ENCODE measurements at regions not wholly inside any gene's neighbourhood (a gene's known extent, or its start where the extent isn't known, plus 50 kb on each side); places are given as distances from the start of the nearest gene placed in this dataset.

GRCh38 chr2:14817848-14818247 lies 185.3 kb downstream of the LRATD1 start:
- no peak overlapping the region for H2AFZ ChIP-seq (ENCODE audit: low read depth, low read length)
- ChIA-PET POLR2A (interaction anchor here (0.6 kb wide), 1 partner anchor 481 kb away, joined by 3 read pairs; no protein-coding TSS in a partner anchor), CTCF (ENCODE audit: low intra/inter-chr PET ratio) (no interaction called here)
- WGBS (ENCODE audit: insufficient coverage, low coverage, missing lambda C conversion rate): 0% methylated on average over 4 of the region's 4 CpGs
- intact Hi-C loops (cut with micrococcal nuclease) (no loop called here), in situ Hi-C loops (cut with MboI) (no loop called here)
- H3K27me3 ChIP-seq (ENCODE audit: control insufficient read depth in 2 of 2, insufficient read depth in 2 of 2, low read length in 2 of 2): no peaks in the 10 kb centered on the region
- no peaks in the 10 kb centered on the region for H3K4me1 ChIP-seq (replicated peaks in 1 of 2; ENCODE audit: control insufficient read depth in 2 of 2, insufficient read depth in 2 of 2, low read length in 2 of 2)
- no peak overlapping the region for H3K9ac ChIP-seq (ENCODE audit: insufficient read depth in 1 of 2, low read depth in 2 of 2, low read length in 2 of 2)
- H3K36me3 ChIP-seq (ENCODE audit: control insufficient read depth, insufficient read depth, low read length): no peaks in the 10 kb centered on the region
- no peaks in the 10 kb centered on the region for H3K9me3 ChIP-seq (replicated peaks; ENCODE audit: control insufficient read depth, insufficient read depth, low read depth, low read length)
- FAIRE-seq: no peak
- no peak overlapping the region for H3K4me2 ChIP-seq (ENCODE audit: insufficient read depth, low read length)
- no peak for ATAC-seq
- H3K9me1 ChIP-seq (ENCODE audit: control insufficient read depth, insufficient read depth, low read length): no peaks in the 10 kb centered on the region
- no TSS peak for BruUV-seq (replicated peaks)
- no peaks in the 10 kb centered on the region for H4K20me1 ChIP-seq (replicated peaks; ENCODE audit: control insufficient read depth, insufficient read depth, low read length)
- H3K79me2 ChIP-seq (ENCODE audit: control insufficient read depth, insufficient read depth, low read length): no peaks in the 10 kb centered on the region
- DNase-seq (ENCODE audit: extremely low read depth in 1 of 4, low spot score in 3 of 4): no peak
- H3K27ac ChIP-seq (ENCODE audit: extremely low read depth, low read depth, low read length): no peak overlapping the region
- no peak overlapping the region for H3K4me3 ChIP-seq
- no peak for TF ChIP-seq ZBTB12 (CRISPR knock-in tag; IDR thresholded peaks at IDR 0.05)
- TF ChIP-seq ZNF764 (CRISPR knock-in tag; IDR thresholded peaks at IDR 0.05; ENCODE audit: low read depth): no peak
- TF ChIP-seq POLR3A (IDR thresholded peaks at IDR 0.05; ENCODE audit: borderline replicate concordance, extremely low read depth, insufficient read depth, insufficient read length): no peak
- no peak for TF ChIP-seq ZNF239 (CRISPR knock-in tag; IDR thresholded peaks at IDR 0.05)
- TF ChIP-seq TAF9B (IDR thresholded peaks at IDR 0.05; ENCODE audit: partially characterized antibody): no peak
- TF ChIP-seq PHF21A (IDR thresholded peaks at IDR 0.05; ENCODE audit: borderline replicate concordance, low read depth): no peak
- no peak for TF ChIP-seq CXXC5 (CRISPR knock-in tag; IDR thresholded peaks at IDR 0.05)
- TF ChIP-seq ZNF77 (CRISPR knock-in tag; IDR thresholded peaks at IDR 0.05): no peak
- no peak for TF ChIP-seq SIRT6 (IDR thresholded peaks at IDR 0.05; ENCODE audit: low read depth, low read length)
- no peak for TF ChIP-seq PRDM10 (IDR thresholded peaks at IDR 0.05; ENCODE audit: partially characterized antibody)
- no peak for TF ChIP-seq ADNP (tag; IDR thresholded peaks at IDR 0.05)
- no peak for TF ChIP-seq NFIC (IDR thresholded peaks at IDR 0.05)

Measured in K562 (cell line).